ENCODE measurements at regions not wholly inside any gene's neighbourhood (a gene's known extent, or its start where the extent isn't known, plus 50 kb on each side); places are given as distances from the start of the nearest gene placed in this dataset.

DNA sequence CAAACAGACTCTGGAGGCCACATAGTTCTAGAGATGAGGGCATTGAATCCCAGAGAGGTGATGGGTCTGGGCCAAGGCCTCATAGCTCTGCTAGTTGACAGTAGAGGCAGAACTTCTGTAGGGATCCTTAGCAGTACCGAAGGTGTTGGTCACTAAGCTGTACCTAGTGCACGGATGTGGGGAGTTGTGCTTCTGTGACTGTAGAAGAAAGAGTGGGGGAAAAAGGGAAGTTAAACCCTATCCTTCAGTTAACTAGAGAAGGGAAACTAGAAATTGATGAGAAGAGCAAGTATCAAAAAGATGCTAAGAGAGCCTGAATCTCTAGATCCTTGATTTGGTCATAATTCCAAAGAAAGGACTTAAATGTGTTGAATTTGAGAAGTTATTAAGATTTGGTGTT is 186.7 kb downstream of the NFKBIZ start:
- H3K36me3 ChIP-seq, result no peaks in the 10 kb centered on the region
- WGBS, 5 donors, result 25 to 49% (median 34%) methylated on average over 2 of the region's 2 CpGs
- TF ChIP-seq POLR2AphosphoS5 (IDR thresholded peaks at IDR 0.05), result no peak
- TF ChIP-seq, protein P1, sequence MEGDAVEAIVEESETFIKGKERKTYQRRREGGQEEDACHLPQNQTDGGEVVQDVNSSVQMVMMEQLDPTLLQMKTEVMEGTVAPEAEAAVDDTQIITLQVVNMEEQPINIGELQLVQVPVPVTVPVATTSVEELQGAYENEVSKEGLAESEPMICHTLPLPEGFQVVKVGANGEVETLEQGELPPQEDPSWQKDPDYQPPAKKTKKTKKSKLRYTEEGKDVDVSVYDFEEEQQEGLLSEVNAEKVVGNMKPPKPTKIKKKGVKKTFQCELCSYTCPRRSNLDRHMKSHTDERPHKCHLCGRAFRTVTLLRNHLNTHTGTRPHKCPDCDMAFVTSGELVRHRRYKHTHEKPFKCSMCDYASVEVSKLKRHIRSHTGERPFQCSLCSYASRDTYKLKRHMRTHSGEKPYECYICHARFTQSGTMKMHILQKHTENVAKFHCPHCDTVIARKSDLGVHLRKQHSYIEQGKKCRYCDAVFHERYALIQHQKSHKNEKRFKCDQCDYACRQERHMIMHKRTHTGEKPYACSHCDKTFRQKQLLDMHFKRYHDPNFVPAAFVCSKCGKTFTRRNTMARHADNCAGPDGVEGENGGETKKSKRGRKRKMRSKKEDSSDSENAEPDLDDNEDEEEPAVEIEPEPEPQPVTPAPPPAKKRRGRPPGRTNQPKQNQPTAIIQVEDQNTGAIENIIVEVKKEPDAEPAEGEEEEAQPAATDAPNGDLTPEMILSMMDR (IDR thresholded peaks at IDR 0.05 in 8 of 11, conservative IDR thresholded peaks at IDR 0.05 in 3 of 11), result no peak
- TF ChIP-seq POLR2A (IDR thresholded peaks at IDR 0.05), result no peak
- H3K9me3 ChIP-seq, result peaks cover 0 to 15% (median 4%) of the 10 kb centered on the region in 8 donors
- no peak overlapping the region for H3K4me3 ChIP-seq
- no peak overlapping the region for H3K27ac ChIP-seq
- no peak for DNase-seq
- intact Hi-C loops (cut with DNase I; ENCODE audit: low total_unique reads), result no loop called here
- H3K27me3 ChIP-seq (replicated peaks in 1 of 7), result no peaks in the 10 kb centered on the region
- peaks cover 0 to 27% (median 3%) of the 10 kb centered on the region in 6 donors for H3K4me1 ChIP-seq

DNA sequence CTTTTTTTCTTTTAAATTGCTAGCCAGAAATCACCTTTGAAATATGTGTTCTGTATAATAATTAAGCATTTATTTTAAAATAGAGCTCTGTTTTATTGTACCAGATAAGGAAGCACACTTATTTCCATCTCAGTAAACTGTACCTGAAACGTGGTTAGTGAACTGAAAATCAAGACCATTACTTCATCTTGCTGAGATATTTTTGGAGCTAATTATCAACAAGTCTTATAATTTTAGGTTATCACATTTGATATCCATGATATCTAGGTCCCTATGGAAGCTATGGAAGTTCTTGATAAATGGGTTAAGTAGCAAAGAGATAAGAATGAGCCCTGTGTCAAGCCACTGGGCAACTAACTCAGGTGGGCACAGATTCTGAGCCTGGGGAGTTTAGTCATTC is 187.2 kb downstream of the NFKBIZ start:
- DNase-seq, result no peak
- H3K27me3 ChIP-seq (replicated peaks in 1 of 7), result no peaks in the 10 kb centered on the region
- WGBS, 5 donors, result 56 to 77% (median 59%) methylated on average over 1 of the region's 1 CpG
- no peak overlapping the region for H3K4me3 ChIP-seq
- H3K4me1 ChIP-seq, result peaks cover 0 to 26% (median 3%) of the 10 kb centered on the region in 6 donors
- intact Hi-C loops (cut with DNase I; ENCODE audit: low total_unique reads), result no loop called here
- peaks cover 0 to 15% (median 4%) of the 10 kb centered on the region in 8 donors for H3K9me3 ChIP-seq
- H3K27ac ChIP-seq, result peak overlapping the region in 1 of 8 donors; percentile 4
- TF ChIP-seq, protein P1 (IDR thresholded peaks at IDR 0.05 in 8 of 11, conservative IDR thresholded peaks at IDR 0.05 in 3 of 11), result no peak
- TF ChIP-seq POLR2AphosphoS5 (IDR thresholded peaks at IDR 0.05), result no peak
- TF ChIP-seq POLR2A (IDR thresholded peaks at IDR 0.05), result no peak
- no peaks in the 10 kb centered on the region for H3K36me3 ChIP-seq

DNA sequence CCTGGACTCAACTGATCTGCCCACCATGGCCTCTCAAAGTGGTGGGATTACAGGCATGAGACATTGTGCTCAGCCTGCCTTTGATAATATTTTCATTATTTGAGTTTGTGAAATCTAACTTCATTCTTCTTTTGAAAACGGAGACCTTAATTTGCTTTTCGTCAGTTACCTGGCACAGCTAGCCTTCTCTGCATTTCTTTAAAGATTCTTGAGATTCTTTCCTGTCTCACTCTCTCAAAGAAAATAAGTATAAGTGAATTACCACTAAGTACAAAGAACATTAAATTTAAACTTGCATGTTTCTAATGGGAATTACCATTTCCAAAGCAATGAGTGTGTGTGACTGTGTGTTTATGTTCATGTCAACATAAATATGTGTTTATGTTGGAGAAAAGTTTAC is 187.9 kb downstream of the NFKBIZ start:
- Histone ChIP-seq H3K36me3 (no peaks in the 10 kb centered on the region), H3K4me1 (peaks cover 0 to 26% (median 3%) of the 10 kb centered on the region in 6 donors), H3K27me3 (replicated peaks in 1 of 7) (no peaks in the 10 kb centered on the region), H3K9me3 (peaks cover 0 to 15% (median 4%) of the 10 kb centered on the region in 8 donors), H3K4me3 (no peak overlapping the region), H3K27ac (no peak overlapping the region)
- DNase-seq, result no peak
- intact Hi-C loops (cut with DNase I; ENCODE audit: low total_unique reads), result no loop called here
- WGBS, 5 donors, result 70 to 89% (median 85%) methylated on average over 2 of the region's 2 CpGs
- TF ChIP-seq POLR2AphosphoS5 (IDR thresholded peaks at IDR 0.05) (no peak), POLR2A (IDR thresholded peaks at IDR 0.05) (no peak)
- TF ChIP-seq, protein P1 (IDR thresholded peaks at IDR 0.05 in 8 of 11, conservative IDR thresholded peaks at IDR 0.05 in 3 of 11), result no peak

DNA sequence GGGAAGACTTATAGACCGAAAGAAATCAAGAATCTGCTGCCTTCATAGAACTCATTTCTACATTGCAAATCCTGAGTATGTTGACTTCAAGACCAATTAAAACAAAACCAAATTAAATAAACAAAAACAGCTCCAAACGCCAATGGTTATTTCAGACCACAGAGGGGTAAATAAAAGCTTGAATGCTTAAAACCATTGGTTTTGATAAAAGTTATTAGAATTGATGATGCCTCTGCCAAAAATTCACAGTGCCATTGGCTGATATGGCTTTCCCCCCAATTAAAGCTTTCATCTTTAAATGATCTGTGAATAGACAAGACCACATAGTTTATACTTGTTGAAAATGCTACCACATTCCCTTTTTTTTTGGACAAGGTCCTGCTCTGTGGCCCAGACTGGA is 188.5 kb downstream of the NFKBIZ start:
- Histone ChIP-seq H3K36me3 (no peaks in the 10 kb centered on the region), H3K4me1 (peaks cover 0 to 26% (median 3%) of the 10 kb centered on the region in 6 donors), H3K9me3 (peaks cover 0 to 15% (median 4%) of the 10 kb centered on the region in 8 donors), H3K27me3 (replicated peaks in 1 of 7) (no peaks in the 10 kb centered on the region), H3K27ac (peak overlapping the region in 7 of 8 donors; percentile 20 to 68 (median 45)), H3K4me3 (no peak overlapping the region)
- no peak for DNase-seq
- 49 to 96% (median 73%) methylated on average over 2 of the region's 2 CpGs for WGBS, 5 donors
- intact Hi-C loops (cut with DNase I; ENCODE audit: low total_unique reads), result no loop called here
- no peak for TF ChIP-seq POLR2A (IDR thresholded peaks at IDR 0.05)
- TF ChIP-seq, protein P1 (IDR thresholded peaks at IDR 0.05 in 8 of 11, conservative IDR thresholded peaks at IDR 0.05 in 3 of 11), result no peak
- TF ChIP-seq POLR2AphosphoS5 (IDR thresholded peaks at IDR 0.05), result no peak

Data from spleen (tissue), 11 donors.